ENCODE measurements at regions not wholly inside any gene's neighbourhood (a gene's known extent, or its start where the extent isn't known, plus 50 kb on each side); places are given as distances from the start of the nearest gene placed in this dataset.

GRCh38 chr7:84425702-84426259 lies 231.2 kb upstream of the SEMA3A start:
- H3K9me3 Mint-ChIP-seq, result peaks cover 19% of the 10 kb centered on the region
- no peak overlapping the region for H3K27ac Mint-ChIP-seq
- H3K4me1 Mint-ChIP-seq (ENCODE audit: low read depth), result no peaks in the 10 kb centered on the region
- intact Hi-C loops (cut with micrococcal nuclease), result no loop called here
- H3K36me3 Mint-ChIP-seq (ENCODE audit: low read depth), result no peaks in the 10 kb centered on the region
- no peaks in the 10 kb centered on the region for H3K27me3 Mint-ChIP-seq
- no peak overlapping the region for H3K4me3 Mint-ChIP-seq

- Mint-ChIP-seq H3K4me3 (no peak overlapping the region), H3K27ac (no peak overlapping the region), H3K4me1 (ENCODE audit: low read depth) (no peaks in the 10 kb centered on the region), H3K27me3 (no peaks in the 10 kb centered on the region), H3K36me3 (ENCODE audit: low read depth) (no peaks in the 10 kb centered on the region), H3K9me3 (peaks cover 43% of the 10 kb centered on the region)
- intact Hi-C loops (cut with micrococcal nuclease), result no loop called here
These were observed 228.2 kb upstream of the SEMA3A start for GRCh38 chr7:84422790-84423189.

- Mint-ChIP-seq H3K4me1 (ENCODE audit: low read depth) (no peaks in the 10 kb centered on the region), H3K27ac (no peak overlapping the region), H3K9me3 (no peaks in the 10 kb centered on the region), H3K4me3 (no peak overlapping the region), H3K36me3 (ENCODE audit: low read depth) (no peaks in the 10 kb centered on the region), H3K27me3 (no peaks in the 10 kb centered on the region)
- intact Hi-C loops (cut with micrococcal nuclease), result no loop called here
These were observed 217.8 kb upstream of the SEMA3A start for GRCh38 chr7:84412161-84412969.

- Mint-ChIP-seq H3K9me3 (peaks cover 50% of the 10 kb centered on the region), H3K4me1 (ENCODE audit: low read depth) (no peaks in the 10 kb centered on the region), H3K27ac (no peak overlapping the region), H3K27me3 (no peaks in the 10 kb centered on the region), H3K36me3 (ENCODE audit: low read depth) (no peaks in the 10 kb centered on the region), H3K4me3 (no peak overlapping the region)
- intact Hi-C loops (cut with micrococcal nuclease), result no loop called here
These were observed 205.1 kb upstream of the SEMA3A start for GRCh38 chr7:84399661-84400060.

- Mint-ChIP-seq H3K4me1 (ENCODE audit: low read depth) (no peaks in the 10 kb centered on the region), H3K36me3 (ENCODE audit: low read depth) (no peaks in the 10 kb centered on the region), H3K4me3 (no peak overlapping the region), H3K27me3 (no peaks in the 10 kb centered on the region), H3K9me3 (no peaks in the 10 kb centered on the region), H3K27ac (no peak overlapping the region)
- intact Hi-C loops (cut with micrococcal nuclease), result no loop called here
These were observed 199.6 kb upstream of the SEMA3A start for GRCh38 chr7:84394219-84394618.

- intact Hi-C loops (cut with micrococcal nuclease), result no loop called here
- Mint-ChIP-seq H3K4me1 (ENCODE audit: low read depth) (no peaks in the 10 kb centered on the region), H3K27ac (no peak overlapping the region), H3K9me3 (no peaks in the 10 kb centered on the region), H3K36me3 (ENCODE audit: low read depth) (no peaks in the 10 kb centered on the region), H3K27me3 (no peaks in the 10 kb centered on the region), H3K4me3 (no peak overlapping the region)
These were observed 199.2 kb upstream of the SEMA3A start for GRCh38 chr7:84393786-84394185.

- Mint-ChIP-seq H3K4me1 (ENCODE audit: low read depth) (no peaks in the 10 kb centered on the region), H3K27ac (no peak overlapping the region), H3K9me3 (no peaks in the 10 kb centered on the region), H3K36me3 (ENCODE audit: low read depth) (no peaks in the 10 kb centered on the region), H3K27me3 (no peaks in the 10 kb centered on the region), H3K4me3 (no peak overlapping the region)
- intact Hi-C loops (cut with micrococcal nuclease), result no loop called here
These were observed 196.3 kb upstream of the SEMA3A start for GRCh38 chr7:84390845-84391244.

- H3K9me3 Mint-ChIP-seq, result no peaks in the 10 kb centered on the region
- H3K27me3 Mint-ChIP-seq, result no peaks in the 10 kb centered on the region
- intact Hi-C loops (cut with micrococcal nuclease), result no loop called here
- H3K27ac Mint-ChIP-seq, result no peak overlapping the region
- H3K4me3 Mint-ChIP-seq, result no peak overlapping the region
- H3K4me1 Mint-ChIP-seq (ENCODE audit: low read depth), result no peaks in the 10 kb centered on the region
- H3K36me3 Mint-ChIP-seq (ENCODE audit: low read depth), result no peaks in the 10 kb centered on the region
These were observed 194.7 kb upstream of the SEMA3A start for GRCh38 chr7:84389242-84389641.

GRCh38 chr7:84387595-84387994 lies 193.0 kb upstream of the SEMA3A start:
- Mint-ChIP-seq H3K27me3 (no peaks in the 10 kb centered on the region), H3K4me1 (ENCODE audit: low read depth) (no peaks in the 10 kb centered on the region), H3K27ac (no peak overlapping the region), H3K36me3 (ENCODE audit: low read depth) (no peaks in the 10 kb centered on the region), H3K9me3 (no peaks in the 10 kb centered on the region), H3K4me3 (no peak overlapping the region)
- intact Hi-C loops (cut with micrococcal nuclease), result no loop called here

GRCh38 chr7:84384417-84384816 lies 189.8 kb upstream of the SEMA3A start:
- intact Hi-C loops (cut with micrococcal nuclease), result no loop called here
- Mint-ChIP-seq H3K27ac (no peak overlapping the region), H3K36me3 (ENCODE audit: low read depth) (no peaks in the 10 kb centered on the region), H3K4me1 (ENCODE audit: low read depth) (no peaks in the 10 kb centered on the region), H3K4me3 (no peak overlapping the region), H3K9me3 (no peaks in the 10 kb centered on the region), H3K27me3 (no peaks in the 10 kb centered on the region)

GRCh38 chr7:84379446-84379845 lies 184.9 kb upstream of the SEMA3A start:
- Mint-ChIP-seq H3K4me3 (no peak overlapping the region), H3K9me3 (no peaks in the 10 kb centered on the region), H3K36me3 (ENCODE audit: low read depth) (no peaks in the 10 kb centered on the region), H3K27ac (no peak overlapping the region), H3K27me3 (no peaks in the 10 kb centered on the region), H3K4me1 (ENCODE audit: low read depth) (no peaks in the 10 kb centered on the region)
- intact Hi-C loops (cut with micrococcal nuclease), result no loop called here

- intact Hi-C loops (cut with micrococcal nuclease), result no loop called here
- no peaks in the 10 kb centered on the region for H3K36me3 Mint-ChIP-seq (ENCODE audit: low read depth)
- H3K9me3 Mint-ChIP-seq, result no peaks in the 10 kb centered on the region
- H3K4me3 Mint-ChIP-seq, result no peak overlapping the region
- no peak overlapping the region for H3K27ac Mint-ChIP-seq
- H3K4me1 Mint-ChIP-seq (ENCODE audit: low read depth), result no peaks in the 10 kb centered on the region
- no peaks in the 10 kb centered on the region for H3K27me3 Mint-ChIP-seq
These were observed 178.1 kb upstream of the SEMA3A start for GRCh38 chr7:84372712-84373111.

- Mint-ChIP-seq H3K27me3 (no peaks in the 10 kb centered on the region), H3K4me1 (ENCODE audit: low read depth) (no peaks in the 10 kb centered on the region), H3K36me3 (ENCODE audit: low read depth) (no peaks in the 10 kb centered on the region), H3K27ac (no peak overlapping the region), H3K4me3 (no peak overlapping the region), H3K9me3 (no peaks in the 10 kb centered on the region)
- intact Hi-C loops (cut with micrococcal nuclease), result no loop called here
These were observed 177.6 kb upstream of the SEMA3A start for GRCh38 chr7:84372155-84372621.

GRCh38 chr7:84370114-84370513 lies 175.5 kb upstream of the SEMA3A start:
- H3K4me1 Mint-ChIP-seq (ENCODE audit: low read depth), result no peaks in the 10 kb centered on the region
- no peaks in the 10 kb centered on the region for H3K27me3 Mint-ChIP-seq
- intact Hi-C loops (cut with micrococcal nuclease), result no loop called here
- no peak overlapping the region for H3K27ac Mint-ChIP-seq
- H3K36me3 Mint-ChIP-seq (ENCODE audit: low read depth), result no peaks in the 10 kb centered on the region
- H3K4me3 Mint-ChIP-seq, result no peak overlapping the region
- no peaks in the 10 kb centered on the region for H3K9me3 Mint-ChIP-seq

GRCh38 chr7:84368122-84368521 lies 173.5 kb upstream of the SEMA3A start:
- no peaks in the 10 kb centered on the region for H3K9me3 Mint-ChIP-seq
- intact Hi-C loops (cut with micrococcal nuclease), result no loop called here
- no peaks in the 10 kb centered on the region for H3K4me1 Mint-ChIP-seq (ENCODE audit: low read depth)
- no peak overlapping the region for H3K27ac Mint-ChIP-seq
- no peaks in the 10 kb centered on the region for H3K36me3 Mint-ChIP-seq (ENCODE audit: low read depth)
- H3K4me3 Mint-ChIP-seq, result no peak overlapping the region
- H3K27me3 Mint-ChIP-seq, result no peaks in the 10 kb centered on the region

Data from dendritic cell treated with granulocyte-macrophage colony-stimulating factor and Interleukin-4, amounts not matched to agents 40 ng/mL and 50 ng/mL, for 4 days (primary cell).